Eye (tissue), 1 donor: ENCODE measurements at regions not wholly inside any gene's neighbourhood (a gene's known extent, or its start where the extent isn't known, plus 50 kb on each side); places are given as distances from the start of the nearest gene placed in this dataset.
A peak's percentile ranks its signal among the peaks of the same experiment; 100 is the strongest.

Experiments used
- DNase-seq: peaks from one replicate; pipeline ENCODE4 v3.0.0-alpha.2; 2015

- DNase-seq, result no peak
These were observed 709.1 kb upstream of the FZD8 start for GRCh38 chr10:36351159-36351558.

DNA sequence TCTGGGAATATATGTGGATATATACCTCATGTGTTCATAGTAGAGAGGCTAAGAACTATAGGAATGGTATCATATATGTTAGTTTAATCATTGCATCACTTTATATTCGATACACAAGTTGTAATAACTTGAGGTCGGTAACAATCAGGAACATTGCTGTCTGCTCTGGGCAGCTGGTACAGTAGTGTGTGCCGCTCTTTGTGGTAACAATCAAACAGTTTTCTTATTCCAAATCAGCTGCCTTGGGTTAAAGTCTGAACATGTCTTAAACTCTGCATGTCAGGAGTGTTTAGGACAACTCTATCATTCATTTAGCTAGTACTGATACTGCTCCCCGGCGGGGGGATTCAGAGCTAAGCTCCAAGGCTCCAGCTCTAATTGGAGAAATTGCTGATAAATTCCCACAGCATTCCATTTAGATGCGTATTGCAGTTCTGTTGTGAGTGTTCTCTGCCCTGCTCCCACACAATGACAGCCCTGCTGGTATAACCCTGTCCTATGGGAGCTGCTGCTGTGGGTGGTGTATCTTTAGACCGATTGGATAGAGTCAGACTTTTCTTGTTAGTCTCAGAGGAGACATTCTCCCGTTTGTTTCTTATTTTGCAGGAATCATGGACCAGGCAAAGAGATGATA lies 707.5 kb upstream of the FZD8 start:
- peak; percentile 51 for DNase-seq

GRCh38 chr10:36345807-36346206 lies 703.7 kb upstream of the FZD8 start:
- DNase-seq, result no peak

- DNase-seq, result no peak
These were observed 703.1 kb upstream of the FZD8 start for GRCh38 chr10:36345175-36345533.

- DNase-seq, result peak; percentile 22
These were observed 702.4 kb upstream of the FZD8 start for GRCh38 chr10:36344240-36345174.

- no peak for DNase-seq
These were observed 700.7 kb upstream of the FZD8 start for GRCh38 chr10:36342781-36343180.

- DNase-seq, result no peak
These were observed 699.4 kb upstream of the FZD8 start for GRCh38 chr10:36341471-36341870.

- DNase-seq, result no peak
These were observed 694.2 kb upstream of the FZD8 start for GRCh38 chr10:36336315-36336714.

GRCh38 chr10:36333446-36333845 lies 691.4 kb upstream of the FZD8 start:
- no peak for DNase-seq

- peak; percentile 58 for DNase-seq
These were observed 690.8 kb upstream of the FZD8 start for GRCh38 chr10:36332926-36333325.

DNA sequence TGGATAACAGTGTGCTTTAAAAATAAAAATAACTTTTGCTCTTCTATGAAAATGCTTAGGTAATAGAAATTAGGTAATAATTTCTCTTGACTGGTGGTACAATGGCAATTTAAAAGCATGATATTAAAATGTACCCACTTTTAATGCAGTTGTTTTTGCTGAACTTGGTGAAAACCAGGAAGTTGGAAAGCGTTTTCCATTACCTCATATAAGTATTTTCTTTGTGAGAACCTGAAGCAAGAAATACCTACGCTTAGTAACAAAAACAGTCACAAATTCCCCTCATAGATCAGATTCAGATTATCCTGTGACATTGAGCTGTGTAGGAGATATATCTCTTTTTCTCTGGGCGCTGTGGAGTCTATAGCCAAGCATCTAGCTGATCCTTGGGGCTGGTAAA lies 689.0 kb upstream of the FZD8 start:
- DNase-seq, result no peak

DNA sequence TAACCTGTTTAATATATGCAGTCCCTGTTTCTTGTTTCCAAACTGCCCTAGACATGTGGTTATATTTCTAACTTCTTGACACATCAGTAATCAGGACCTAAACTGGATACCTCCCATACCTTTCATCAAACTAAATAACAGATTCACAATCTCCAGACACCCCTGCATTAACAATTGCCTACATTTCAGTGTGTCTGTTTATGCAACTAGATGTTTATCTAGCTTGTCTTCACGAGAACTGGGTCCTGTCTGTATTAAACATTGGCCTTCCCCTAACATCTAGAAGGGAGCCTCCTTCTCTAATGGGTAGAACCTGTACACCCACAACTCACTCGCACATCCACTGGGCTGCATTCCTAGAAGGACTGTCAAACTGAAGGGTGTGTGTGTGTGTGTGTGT lies 683.7 kb upstream of the FZD8 start:
- no peak for DNase-seq

DNA sequence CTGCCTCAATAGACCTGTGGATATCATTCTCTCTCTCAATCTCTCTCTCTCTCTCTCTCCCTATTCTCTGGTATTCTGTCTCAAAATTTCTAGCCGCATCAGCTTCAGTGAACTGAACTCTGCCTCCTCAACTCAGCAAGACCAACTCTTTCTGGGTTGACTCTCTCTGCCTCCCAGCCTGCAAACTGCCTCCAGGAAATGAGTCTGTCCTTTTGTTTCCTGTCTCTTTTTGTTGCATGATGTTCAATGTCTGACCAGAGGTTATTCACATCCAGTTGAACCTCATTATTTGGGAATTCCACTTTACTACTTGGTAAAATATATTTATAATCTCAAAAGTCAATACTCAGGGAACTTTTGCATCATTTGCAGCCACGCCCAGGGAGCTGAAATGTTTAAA lies 682.7 kb upstream of the FZD8 start:
- DNase-seq, result no peak

- DNase-seq, result no peak
These were observed 671.0 kb upstream of the FZD8 start for GRCh38 chr10:36313142-36313541.

DNA sequence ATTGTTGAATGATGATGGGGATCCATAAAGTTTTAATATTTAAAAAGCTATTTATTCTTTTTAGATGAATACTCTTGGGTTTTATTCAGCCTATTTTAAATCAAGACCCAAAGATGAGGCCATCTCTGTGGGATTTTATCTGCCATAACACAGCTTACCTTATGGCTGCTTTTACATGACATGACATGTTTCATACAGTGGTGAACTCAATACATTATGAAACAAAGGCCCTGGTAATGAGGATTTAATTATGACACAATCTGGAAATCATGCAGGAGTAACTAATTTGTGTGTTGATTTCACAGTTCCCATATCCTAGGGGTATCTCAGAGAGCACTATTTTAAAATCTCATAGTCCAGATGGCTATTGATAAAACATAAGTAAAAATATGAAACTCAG lies 661.8 kb upstream of the FZD8 start:
- DNase-seq, result no peak

DNA sequence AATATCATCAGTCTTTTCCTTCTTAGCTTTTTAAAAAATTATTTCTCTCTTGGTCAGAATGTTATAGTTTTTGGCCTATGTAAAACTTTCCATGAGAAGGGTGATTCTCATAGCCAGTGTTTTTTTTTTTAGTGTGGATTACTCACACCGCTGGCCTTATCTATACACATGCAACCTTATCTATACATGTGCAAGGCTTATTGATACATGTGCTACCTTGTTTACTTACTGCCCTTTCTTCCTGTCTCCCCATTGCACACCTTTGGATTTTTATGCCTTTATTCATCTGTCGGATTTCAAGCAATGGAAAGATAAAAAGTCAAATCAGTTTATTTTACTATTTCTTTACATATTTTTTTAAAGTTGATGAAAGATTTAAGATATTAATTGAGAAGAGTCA lies 660.0 kb upstream of the FZD8 start:
- no peak for DNase-seq

DNA sequence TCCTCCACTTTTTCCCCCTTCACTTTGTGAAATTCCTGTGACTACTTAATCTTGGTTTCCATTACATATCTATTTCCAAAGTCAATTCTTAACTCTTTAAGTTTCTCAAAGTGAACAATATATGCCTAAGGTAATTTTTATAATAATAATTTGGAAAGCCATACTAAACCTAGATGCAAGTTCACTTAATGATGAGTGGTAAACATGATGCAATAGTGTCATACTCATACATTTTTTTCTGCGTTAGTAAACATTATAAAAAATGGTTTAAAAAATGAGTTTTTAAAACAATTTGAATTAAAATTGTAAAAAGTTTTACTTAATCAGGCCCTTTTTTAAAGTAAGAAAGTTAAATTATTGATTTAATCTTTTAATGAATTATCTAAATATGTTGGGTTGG lies 659.4 kb upstream of the FZD8 start:
- DNase-seq, result no peak

DNA sequence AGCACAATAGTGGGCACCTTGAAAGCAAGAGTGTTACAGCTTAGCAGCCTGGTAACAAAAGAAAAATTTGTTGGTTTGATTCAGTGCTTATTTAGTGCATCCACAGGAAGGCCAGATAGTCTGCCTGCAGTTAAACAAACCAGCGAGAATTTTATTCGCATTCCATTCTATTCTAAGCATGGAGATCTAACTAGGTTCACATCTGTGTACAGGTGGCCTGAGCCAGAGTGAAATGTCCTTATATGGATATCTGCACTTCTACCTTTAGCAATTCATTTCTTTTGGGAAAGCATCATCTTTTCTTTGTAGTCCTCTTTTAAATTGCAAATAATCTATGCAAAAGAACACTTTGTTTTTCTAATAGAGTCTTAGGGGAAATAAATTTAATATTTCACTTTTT lies 659.0 kb upstream of the FZD8 start:
- DNase-seq, result no peak

DNA sequence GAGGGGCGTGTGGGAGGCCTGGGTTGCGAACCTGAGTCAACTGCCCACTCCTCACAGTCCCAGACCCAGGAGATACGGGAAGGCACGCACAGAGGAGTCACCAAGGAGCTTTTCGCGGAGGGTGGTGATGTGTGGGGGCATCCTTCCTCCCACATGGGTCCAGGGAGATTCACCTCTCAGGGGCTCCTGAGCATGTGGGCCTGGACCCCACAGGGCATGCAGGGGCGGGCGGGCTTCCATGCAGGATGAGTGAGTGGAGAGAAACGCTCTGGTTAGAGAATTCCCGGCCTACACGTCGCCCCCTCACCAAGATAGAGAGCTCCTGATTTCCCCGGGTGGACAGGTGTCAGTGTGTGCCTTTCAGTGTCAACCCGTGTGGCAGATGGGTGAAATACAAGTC lies 641.7 kb upstream of the FZD8 start:
- DNase-seq, result no peak

- no peak for DNase-seq
These were observed 639.8 kb upstream of the FZD8 start for GRCh38 chr10:36281831-36282331.

DNA sequence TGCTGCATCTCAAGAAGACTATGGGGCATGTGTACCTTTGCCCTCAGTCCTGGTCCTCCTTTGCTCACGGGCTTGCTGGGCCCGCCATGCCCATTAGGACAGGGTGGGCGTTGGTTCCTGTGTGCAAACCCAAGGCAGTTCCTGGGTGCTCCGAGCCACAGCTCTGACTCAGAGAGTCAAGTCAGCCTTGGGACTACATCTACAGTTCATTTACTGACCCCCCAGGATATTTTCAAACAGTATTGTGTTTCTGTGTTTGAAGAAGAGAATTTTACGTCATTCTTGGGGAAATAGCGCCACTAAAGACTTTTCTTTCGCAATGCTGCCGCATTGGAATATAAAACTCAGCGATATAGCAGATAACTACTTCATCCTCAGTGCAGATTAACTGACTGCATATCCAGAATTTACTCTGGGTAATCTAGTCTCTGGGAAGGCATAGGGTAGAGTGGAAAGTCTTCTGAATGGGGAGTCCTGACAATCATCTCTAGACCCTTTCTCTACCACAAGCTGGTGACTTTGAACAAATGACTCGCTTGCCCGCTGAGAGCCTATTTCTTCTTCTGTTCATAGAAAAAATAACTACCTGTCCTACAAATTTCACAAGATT lies 638.9 kb upstream of the FZD8 start:
- no peak for DNase-seq

GRCh38 chr10:36280321-36280741 lies 638.2 kb upstream of the FZD8 start:
- peak; percentile 39 for DNase-seq

- no peak for DNase-seq
These were observed 636.1 kb upstream of the FZD8 start for GRCh38 chr10:36278176-36278575.

DNA sequence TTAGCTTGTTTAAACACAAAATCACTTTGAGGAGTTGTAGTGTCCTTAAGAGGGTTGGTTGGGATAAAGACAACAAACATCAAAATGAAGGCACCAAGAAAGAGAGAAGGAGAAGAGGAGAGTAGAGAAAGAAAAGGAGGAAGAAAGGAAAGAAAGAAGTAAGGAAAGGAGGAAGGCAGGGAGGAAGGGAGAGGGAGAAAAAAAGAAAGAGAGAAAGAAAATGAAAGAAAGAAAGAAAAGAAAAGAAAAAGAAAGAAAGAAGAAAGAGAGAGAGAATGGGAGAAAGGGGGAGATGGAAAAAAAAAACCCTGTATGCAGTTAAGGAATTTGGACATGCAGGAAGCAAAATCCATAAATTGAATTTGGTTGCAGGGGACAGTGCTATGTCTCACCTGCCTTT lies 635.4 kb upstream of the FZD8 start:
- no peak for DNase-seq
